ENCODE measurements at regions not wholly inside any gene's neighbourhood (a gene's known extent, or its start where the extent isn't known, plus 50 kb on each side); places are given as distances from the start of the nearest gene placed in this dataset.
"Not testable (repeated sequence)": the region's sequence is repeated elsewhere in the genome, so short reads cannot be mapped to it uniquely, and the experiment has no call there.

DNA sequence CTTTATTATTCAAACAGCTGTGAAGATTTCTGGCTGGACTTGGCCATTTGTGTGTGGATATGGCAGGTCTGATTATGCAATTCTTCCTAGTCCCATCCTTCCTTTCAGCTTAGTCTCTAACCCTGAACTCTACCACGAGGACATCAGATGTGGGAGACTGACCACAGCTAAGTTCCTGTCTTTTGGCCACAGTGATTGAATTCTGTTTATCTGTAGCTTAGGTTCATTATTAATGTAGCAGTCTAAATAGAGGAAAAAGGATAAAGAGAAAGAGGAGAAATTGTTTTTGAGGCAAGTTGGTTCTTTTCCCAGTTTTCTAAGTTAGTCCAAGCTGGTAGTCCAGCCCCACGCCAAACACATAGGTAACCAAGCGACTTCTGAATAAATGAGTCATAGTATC, 598.9 kb downstream of the RFPL4B start:
- no peak for TF ChIP-seq POLR2A (IDR thresholded peaks at IDR 0.05)
- TF ChIP-seq, protein P1, sequence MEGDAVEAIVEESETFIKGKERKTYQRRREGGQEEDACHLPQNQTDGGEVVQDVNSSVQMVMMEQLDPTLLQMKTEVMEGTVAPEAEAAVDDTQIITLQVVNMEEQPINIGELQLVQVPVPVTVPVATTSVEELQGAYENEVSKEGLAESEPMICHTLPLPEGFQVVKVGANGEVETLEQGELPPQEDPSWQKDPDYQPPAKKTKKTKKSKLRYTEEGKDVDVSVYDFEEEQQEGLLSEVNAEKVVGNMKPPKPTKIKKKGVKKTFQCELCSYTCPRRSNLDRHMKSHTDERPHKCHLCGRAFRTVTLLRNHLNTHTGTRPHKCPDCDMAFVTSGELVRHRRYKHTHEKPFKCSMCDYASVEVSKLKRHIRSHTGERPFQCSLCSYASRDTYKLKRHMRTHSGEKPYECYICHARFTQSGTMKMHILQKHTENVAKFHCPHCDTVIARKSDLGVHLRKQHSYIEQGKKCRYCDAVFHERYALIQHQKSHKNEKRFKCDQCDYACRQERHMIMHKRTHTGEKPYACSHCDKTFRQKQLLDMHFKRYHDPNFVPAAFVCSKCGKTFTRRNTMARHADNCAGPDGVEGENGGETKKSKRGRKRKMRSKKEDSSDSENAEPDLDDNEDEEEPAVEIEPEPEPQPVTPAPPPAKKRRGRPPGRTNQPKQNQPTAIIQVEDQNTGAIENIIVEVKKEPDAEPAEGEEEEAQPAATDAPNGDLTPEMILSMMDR (IDR thresholded peaks at IDR 0.05) = no peak
- Histone ChIP-seq H3K4me3 (no peak overlapping the region), H3K27ac (no peak overlapping the region), H3K36me3 (no peaks in the 10 kb centered on the region), H3K9me3 (no peaks in the 10 kb centered on the region), H3K4me1 (no peaks in the 10 kb centered on the region), H3K27me3 (no peaks in the 10 kb centered on the region)
- intact Hi-C loops (cut with DNase I) = no loop called here
- DNase-seq = no peak
- WGBS, 2 donors = 48 to 58% methylated on average over 2 to 3 of the region's 3 CpGs

DNA sequence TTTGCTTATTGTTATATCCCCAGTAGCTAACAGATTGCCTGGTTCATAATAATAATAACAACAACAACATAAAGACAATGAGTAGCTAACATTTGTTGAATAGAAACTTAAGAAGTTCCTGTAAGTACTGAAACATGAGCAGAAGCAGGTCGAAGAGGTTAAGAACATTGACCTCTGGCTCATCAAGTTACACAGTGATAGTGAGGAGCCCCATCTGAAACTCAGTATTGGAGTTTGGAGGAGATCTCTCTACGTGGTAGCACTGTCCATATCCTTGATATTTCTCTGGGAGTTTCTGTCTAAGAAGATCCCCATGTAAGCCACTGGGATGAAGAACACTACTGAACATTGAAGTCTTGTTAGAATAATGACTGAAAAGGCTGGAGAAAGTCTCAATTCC, 600.4 kb downstream of the RFPL4B start:
- no peaks in the 10 kb centered on the region for H3K36me3 ChIP-seq
- no peaks in the 10 kb centered on the region for H3K9me3 ChIP-seq
- no peak overlapping the region for H3K4me3 ChIP-seq
- TF ChIP-seq, protein P1 (IDR thresholded peaks at IDR 0.05) = no peak
- no peak for TF ChIP-seq POLR2A (IDR thresholded peaks at IDR 0.05)
- no peaks in the 10 kb centered on the region for H3K4me1 ChIP-seq
- 58 to 62% methylated on average over 2 of the region's 2 CpGs for WGBS, 2 donors
- intact Hi-C loops (cut with DNase I) = no loop called here
- no peak for DNase-seq
- H3K27ac ChIP-seq = no peak overlapping the region
- no peaks in the 10 kb centered on the region for H3K27me3 ChIP-seq

DNA sequence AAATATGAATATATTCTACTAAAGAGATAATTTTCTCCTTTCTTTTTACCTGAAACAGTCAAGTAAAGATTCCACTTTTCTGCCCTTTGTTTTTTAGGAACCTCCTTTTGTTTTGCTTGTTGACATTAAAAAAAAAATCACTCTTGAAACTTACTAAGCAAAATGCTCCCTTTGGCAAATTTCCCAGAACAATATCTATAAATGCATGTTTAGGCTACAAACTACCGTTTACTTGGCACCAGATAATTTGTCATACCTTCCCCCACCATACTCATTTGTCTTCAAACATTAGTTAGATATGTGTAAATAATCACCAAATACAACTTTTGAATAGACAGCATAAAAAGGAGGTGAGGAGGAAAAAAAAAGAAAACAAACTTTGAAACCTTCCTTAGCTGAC, 604.7 kb downstream of the RFPL4B start:
- H3K4me3 ChIP-seq = no peak overlapping the region
- no peaks in the 10 kb centered on the region for H3K9me3 ChIP-seq
- no peak for DNase-seq
- no peak overlapping the region for H3K27ac ChIP-seq
- no peak for TF ChIP-seq POLR2A (IDR thresholded peaks at IDR 0.05)
- TF ChIP-seq, protein P1 (IDR thresholded peaks at IDR 0.05) = no peak
- H3K36me3 ChIP-seq = no peaks in the 10 kb centered on the region
- H3K4me1 ChIP-seq = no peaks in the 10 kb centered on the region
- no peaks in the 10 kb centered on the region for H3K27me3 ChIP-seq
- 4 to 42% methylated on average over 1 of the region's 1 CpG for WGBS, 2 donors
- intact Hi-C loops (cut with DNase I) = no loop called here

DNA sequence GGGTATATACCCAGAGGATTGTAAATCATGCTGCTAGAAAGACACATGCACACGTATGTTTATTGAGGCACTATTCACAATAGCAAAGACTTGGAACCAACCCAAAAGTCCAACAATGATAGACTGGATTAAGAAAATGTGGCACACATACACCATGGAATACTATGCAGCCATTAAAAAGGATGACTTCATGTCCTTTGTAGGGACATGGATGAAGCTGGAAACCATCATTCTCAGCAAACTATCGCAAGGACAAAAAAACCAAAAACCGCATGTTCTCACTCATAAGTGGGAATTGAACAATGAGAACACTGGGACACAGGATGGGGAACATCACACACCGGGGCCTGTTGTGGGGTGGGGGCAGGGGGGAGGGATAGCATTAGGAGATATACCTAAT, 608.6 kb downstream of the RFPL4B start:
- H3K36me3 ChIP-seq; H3K4me1 ChIP-seq; intact Hi-C loops (cut with DNase I); H3K9me3 ChIP-seq; H3K4me3 ChIP-seq; H3K27me3 ChIP-seq; H3K27ac ChIP-seq; DNase-seq: not testable (repeated sequence)
- WGBS, 2 donors = 84 to 100% methylated on average over 1 to 4 of the region's 4 CpGs

DNA sequence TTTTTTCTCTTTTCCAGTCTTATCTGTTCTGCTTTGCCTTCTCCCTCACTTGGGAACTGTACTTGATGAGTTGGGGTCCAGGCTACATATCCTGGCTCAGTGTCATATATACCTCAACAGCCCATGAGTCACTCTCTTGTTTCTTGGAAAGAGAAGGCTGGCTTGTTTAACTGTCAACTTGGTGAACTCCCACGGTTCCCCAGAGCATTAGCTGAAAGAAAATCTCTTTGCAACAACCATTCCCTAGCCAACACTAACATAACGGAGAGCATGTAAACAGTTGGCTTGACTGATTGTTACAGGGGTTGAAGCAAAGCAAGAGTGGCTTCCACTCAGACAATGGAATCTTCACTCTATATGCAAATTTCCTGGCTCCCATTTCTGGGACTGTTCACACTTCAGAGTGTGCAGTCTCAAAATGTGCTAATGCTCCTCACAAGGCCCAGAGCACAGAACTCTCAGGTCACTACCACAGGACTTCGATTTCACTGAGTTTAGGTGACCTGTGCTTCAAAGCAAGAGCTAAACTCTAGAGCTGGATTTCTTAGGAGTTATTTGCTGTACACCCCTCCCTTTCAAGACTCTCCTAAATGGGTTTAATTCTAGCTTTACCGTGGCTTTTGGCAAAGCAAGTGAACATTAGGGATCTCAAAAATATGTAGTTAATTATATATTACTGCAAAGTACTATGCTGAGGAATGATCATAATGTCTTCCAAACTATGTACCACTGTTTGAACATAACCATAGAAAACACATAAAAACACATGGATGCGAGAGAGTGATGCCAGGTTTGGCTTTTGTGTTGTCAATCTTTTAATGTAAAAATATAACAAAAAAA, 609.8 kb downstream of the RFPL4B start:
- TF ChIP-seq, protein P1 (IDR thresholded peaks at IDR 0.05) = no peak
- no peak for TF ChIP-seq POLR2A (IDR thresholded peaks at IDR 0.05)
- Histone ChIP-seq H3K27me3 (no peaks in the 10 kb centered on the region), H3K4me3 (no peak overlapping the region), H3K9me3 (no peaks in the 10 kb centered on the region), H3K36me3 (no peaks in the 10 kb centered on the region), H3K4me1 (no peaks in the 10 kb centered on the region), H3K27ac (no peak overlapping the region)
- 37 to 48% methylated on average over 5 of the region's 5 CpGs for WGBS, 2 donors
- intact Hi-C loops (cut with DNase I) = no loop called here
- DNase-seq = no peak

DNA sequence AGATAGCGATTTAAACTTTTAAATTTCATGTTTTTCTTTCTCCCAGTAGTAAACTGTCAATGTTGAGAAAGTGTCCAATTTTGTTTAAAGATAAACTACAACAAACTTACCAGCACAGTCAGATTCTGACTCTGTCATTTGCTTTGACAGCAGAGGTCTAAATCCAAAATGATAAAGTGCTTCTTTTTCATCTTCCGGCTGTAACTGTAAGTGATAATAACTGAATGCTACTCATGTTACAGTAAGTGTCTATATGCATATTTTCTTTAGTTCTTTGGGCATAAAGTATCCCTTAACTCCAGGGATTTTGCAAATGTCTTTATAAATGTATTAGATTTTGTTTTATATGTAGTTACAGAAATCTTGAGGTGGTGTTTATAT, 610.4 kb downstream of the RFPL4B start:
- H3K4me3 ChIP-seq = no peak overlapping the region

DNA sequence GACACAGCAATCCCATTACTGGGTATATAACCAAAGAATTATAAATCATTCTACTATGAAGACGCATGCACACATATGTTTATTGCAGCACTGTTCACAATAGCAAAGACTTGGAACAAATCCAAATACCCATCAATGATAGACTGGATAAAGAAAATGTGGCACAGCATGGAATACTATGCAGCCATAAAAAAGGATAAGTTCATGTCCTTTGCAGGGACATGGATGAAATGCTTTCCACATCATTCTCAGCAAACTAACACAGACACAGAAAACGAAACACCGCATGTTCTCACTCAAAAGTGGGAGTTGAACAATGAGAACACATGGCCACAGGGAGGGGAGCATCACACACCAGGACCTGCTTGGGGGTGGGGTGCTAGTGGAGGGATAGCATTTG, 613.0 kb downstream of the RFPL4B start:
- H3K4me1 ChIP-seq; H3K27ac ChIP-seq; H3K9me3 ChIP-seq; intact Hi-C loops (cut with DNase I); H3K4me3 ChIP-seq; H3K36me3 ChIP-seq; DNase-seq; H3K27me3 ChIP-seq: not testable (repeated sequence)
- 92 to 96% methylated on average over 3 of the region's 3 CpGs for whole genome bisulfite sequencing, 2 donors

More for the DNA sequence above, 610.4 kb downstream of the RFPL4B start:
- H3K4me1 ChIP-seq = no peaks in the 10 kb centered on the region
- no peaks in the 10 kb centered on the region for H3K9me3 ChIP-seq
- H3K27ac ChIP-seq = no peak overlapping the region
- no peaks in the 10 kb centered on the region for H3K27me3 ChIP-seq
- TF ChIP-seq POLR2A (IDR thresholded peaks at IDR 0.05) = no peak
- TF ChIP-seq, protein P1 (IDR thresholded peaks at IDR 0.05) = no peak
- 83 to 90% methylated on average over 2 of the region's 2 CpGs for WGBS, 2 donors
- intact Hi-C loops (cut with DNase I) = no loop called here
- no peak for DNase-seq
- no peaks in the 10 kb centered on the region for H3K36me3 ChIP-seq

All from esophagus squamous epithelium (tissue), 5 donors.